ENCODE measurements at regions not wholly inside any gene's neighbourhood (a gene's known extent, or its start where the extent isn't known, plus 50 kb on each side); places are given as distances from the start of the nearest gene placed in this dataset.
"Not testable (repeated sequence)": the region's sequence is repeated elsewhere in the genome, so short reads cannot be mapped to it uniquely, and the experiment has no call there.

DNA sequence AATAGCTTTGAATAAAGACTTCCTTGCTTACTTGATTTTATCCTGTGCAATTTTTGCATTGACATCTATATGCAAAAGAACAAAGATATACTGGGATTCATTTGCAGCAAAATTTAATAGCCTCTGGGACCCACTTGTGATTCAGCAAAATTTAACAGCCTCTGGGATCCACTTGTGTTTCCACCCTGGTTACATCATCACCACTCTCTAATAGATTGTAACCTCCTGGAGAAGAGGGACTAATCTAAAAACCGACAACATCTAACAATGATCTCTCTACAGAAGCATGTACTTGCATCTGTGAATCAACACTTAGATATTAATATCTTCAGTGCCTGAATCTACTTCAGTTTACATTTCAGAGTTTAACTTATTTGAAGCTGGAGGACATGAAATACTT, 202.0 kb upstream of the CPHXL start:
- no peak for DNase-seq

DNA sequence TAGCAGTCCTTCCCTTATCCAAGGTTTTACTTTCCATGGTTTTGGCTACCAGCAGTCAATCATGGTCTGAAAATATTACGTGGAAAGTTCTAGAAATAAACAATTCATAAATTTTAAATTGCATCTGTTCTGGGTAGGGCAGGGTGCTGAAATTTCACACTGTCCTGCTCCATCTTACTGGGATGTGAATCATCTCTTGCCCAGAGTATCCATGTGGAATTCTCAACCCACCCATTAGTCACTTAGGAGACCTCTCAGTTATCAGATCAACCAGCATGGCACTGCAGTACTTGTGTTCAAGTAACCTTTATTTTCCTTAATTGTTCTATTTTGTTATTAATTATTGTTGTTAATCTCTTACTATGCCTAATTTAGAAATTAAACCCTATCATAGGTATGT, 202.8 kb upstream of the CPHXL start:
- DNase-seq, result no peak

GRCh38 chr16:75931043-75931442, 204.8 kb upstream of the CPHXL start:
- DNase-seq, result no peak

GRCh38 chr16:75931970-75932369, 205.7 kb upstream of the CPHXL start:
- no peak for DNase-seq

GRCh38 chr16:75938818-75939217, 212.5 kb upstream of the CPHXL start:
- no peak for DNase-seq

DNA sequence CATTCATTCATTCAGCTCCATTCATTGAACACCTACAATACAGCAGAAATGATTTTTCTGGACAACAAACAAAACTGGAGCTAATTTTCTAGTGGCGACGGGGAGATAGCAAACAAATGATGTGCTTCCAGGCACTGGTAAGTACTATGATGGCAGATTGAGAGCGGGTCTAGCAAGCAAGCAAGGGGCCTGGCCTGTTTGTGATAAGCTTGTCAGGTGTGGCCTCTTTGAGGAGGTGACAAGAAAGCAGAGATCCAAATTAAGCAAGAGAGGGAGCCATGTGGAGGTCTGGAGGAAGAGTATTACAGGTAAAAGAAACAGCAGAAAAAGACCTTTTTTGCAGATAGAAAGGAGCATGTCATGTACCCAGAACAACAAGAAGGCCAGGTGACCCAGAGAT, 216.1 kb upstream of the CPHXL start:
- DNase-seq, result no peak

GRCh38 chr16:75942936-75943335, 216.6 kb upstream of the CPHXL start:
- DNase-seq, result no peak

DNA sequence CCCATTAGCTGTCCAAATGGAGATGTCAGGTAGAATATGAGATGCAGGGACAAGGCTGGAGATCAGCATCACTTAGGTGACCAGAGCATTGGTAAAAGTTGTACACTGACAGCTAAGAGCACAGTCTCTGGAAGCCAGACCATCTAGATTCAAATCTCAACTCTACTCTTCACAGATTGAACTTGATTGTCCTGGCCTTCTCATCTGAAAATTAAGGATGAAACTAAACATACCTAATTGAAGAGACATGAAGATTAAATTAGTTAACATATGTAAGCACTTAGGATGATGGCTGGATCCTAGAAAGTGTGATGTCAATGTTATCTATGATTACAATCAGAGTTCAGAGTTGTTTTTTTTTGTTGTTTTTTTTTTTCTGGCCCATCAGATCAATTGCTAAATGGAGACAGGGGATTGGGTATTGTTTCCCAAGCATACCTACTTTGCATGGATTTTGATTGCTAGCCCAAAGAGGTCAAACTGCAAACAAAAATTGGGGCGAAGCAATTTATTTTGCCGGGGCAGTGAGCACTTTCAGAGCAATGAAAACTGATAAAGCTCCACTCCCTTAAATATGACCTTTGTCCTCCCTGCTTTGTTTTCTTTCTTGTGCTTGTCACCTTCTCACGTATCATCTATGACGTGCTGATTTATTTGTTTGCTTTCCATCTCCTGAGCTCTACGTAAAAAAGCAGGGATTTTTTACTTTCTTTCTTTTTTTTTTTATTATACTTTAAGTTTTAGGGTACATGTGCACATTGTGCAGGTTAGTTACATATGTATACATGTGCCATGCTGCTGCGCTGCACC, 217.6 kb upstream of the CPHXL start:
- no peak for DNase-seq

DNA sequence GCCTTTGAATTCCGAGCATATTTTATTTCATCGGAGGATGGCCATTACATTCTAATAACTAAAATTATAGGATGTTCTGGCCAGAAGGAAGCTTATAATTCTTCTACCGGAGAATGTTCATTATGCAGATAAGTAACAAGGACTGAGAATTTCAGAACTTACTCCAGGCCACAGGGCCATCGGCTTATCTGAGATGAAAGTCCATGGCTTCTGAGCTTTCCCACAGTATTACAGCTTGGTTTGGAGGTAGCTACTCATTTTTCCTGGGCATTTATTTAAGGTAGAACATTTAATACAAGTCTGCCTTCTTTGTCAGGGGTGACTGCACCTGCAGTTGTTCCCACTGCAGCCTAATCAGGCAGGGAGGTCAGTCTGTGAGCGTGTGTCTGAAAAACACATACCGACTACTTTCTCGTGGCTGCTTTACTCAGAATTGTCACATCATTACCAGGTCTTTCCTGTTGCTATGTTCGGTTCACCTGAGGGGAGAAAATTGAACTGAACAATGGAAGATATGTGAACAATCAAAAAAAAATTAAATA, 219.7 kb upstream of the CPHXL start:
- DNase-seq, result no peak

- DNase-seq, result no peak
Observed at GRCh38 chr16:75947626-75948239, 221.4 kb upstream of the CPHXL start.

DNA sequence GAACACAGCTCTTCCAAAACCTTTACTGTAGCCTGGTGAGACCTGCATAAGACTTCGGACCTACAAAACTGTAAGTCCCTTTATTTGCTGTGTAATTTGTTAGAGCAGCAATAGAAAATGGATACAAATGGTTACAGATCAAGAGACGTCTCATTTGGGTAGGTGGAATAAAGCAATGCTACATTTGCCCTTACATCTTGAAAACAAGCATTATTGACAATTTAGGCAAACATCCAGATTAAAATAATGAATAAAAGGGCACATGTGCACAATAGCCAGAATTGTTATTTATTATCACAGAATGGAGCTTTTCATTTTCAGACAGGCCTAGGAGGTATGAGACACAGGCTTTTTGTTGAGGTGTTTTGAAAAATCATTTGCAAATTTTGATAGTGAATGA, 222.2 kb upstream of the CPHXL start:
- no peak for DNase-seq

GRCh38 chr16:75948886-75949285, 222.6 kb upstream of the CPHXL start:
- DNase-seq, result no peak

GRCh38 chr16:75952124-75952523, 225.8 kb upstream of the CPHXL start:
- DNase-seq, result no peak

DNA sequence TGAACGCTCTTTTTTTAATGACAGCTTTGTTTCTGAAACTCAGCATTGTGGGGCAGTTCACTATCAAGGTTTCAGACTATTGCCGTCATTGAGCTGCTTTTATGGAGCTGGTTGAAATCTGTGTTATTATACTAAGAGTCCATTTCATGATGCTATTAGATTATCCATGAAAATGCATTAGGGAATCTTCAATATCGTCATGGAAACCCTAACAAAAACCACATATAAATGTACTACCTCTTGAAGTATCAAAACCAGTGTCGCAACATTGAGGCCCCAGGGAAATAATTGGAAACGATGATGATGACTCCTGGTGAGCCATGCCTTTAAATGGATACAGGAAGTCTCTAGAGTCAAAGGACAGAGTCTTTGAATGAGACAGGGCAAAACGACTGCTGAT, 231.6 kb upstream of the CPHXL start:
- DNase-seq, result no peak

GRCh38 chr16:75965504-75966374, 239.4 kb upstream of the CPHXL start:
- DNase-seq, result no peak

DNA sequence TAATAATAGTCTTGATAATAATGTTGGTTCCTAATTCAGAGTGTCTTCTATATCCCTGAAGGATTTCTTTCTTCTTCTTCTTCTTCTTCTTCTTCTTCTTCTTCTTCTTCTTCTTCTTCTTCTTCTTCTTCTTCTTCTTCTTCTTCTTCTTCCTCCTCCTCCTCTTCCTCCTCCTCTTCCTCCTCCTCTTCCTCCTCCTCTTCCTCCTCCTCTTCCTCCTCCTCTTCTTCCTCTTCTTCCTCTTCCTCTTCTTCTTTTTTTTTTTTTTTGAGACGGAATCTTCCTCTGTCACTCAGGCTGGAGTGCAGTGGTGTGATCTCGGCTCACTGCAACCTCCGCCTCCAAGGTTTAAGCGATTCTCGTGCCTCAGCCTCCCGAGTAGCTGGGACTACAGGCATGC, 242.8 kb upstream of the CPHXL start:
- DNase-seq, result not testable (repeated sequence)

GRCh38 chr16:75971334-75971733, 245.0 kb upstream of the CPHXL start:
- DNase-seq, result no peak

GRCh38 chr16:75983296-75983695, 257.0 kb upstream of the CPHXL start:
- no peak for DNase-seq

GRCh38 chr16:75983741-75984381, 257.6 kb upstream of the CPHXL start:
- no peak for DNase-seq

- DNase-seq, result no peak
Observed at GRCh38 chr16:75987323-75987722, 261.0 kb upstream of the CPHXL start.

DNA sequence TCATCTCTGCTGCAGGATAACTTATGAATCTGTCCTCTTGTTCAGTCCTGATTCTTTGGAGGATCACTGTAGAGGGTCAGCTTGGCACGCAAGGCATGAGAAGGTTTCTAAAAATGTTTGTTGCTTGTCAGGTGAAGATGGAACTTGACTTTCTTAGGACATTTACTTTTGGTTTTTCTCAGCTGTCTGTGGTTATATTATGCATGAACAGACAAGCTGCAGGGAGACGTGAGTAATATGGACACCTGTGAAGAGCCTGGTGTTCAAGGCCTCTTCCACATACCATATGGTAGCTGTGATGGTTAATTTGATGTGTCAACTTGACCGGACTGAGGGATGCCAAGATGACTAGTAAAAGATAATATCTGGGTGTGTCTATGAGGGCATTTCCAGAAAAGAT, 270.2 kb upstream of the CPHXL start:
- DNase-seq, result no peak

- no peak for DNase-seq
Observed at GRCh38 chr16:75997606-75998005, 271.3 kb upstream of the CPHXL start.

DNA sequence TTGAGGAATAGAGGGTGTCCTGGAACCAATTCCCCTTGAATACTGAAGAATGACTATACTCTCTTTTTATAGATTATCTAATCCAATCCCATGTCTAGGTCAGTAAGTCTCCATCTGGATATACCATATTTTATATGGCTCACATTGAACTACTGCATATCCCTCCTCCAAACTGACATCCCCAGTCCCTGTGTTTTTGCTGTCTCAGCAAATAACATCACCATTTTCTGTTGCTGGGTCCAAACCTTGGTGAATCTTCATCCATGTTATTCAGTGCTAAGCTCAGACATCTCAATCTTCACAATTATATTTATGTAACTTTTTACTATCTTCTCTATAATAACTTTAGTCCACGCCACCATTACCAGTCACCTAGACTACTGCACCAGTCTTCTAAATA, 269.6 kb upstream of the CNTNAP4 start:
- DNase-seq, result no peak

All from NCI-H2081 treated with DMSO at 0.1 percent for 48 hours (cell line).